Small intestine (tissue), 7 donors: ENCODE measurements at regions not wholly inside any gene's neighbourhood (a gene's known extent, or its start where the extent isn't known, plus 50 kb on each side); places are given as distances from the start of the nearest gene placed in this dataset.

Source experiments
- DNase-seq, 2 donors: peaks; one replicate each; pipeline versions ENCODE4 v3.0.0 to v3.0.0-alpha.2; 2013
- FAIRE-seq: peaks from 2 replicates; lab custom pipeline; 2012; peaks lifted over from hg19 to GRCh38; lab: Jason Lieb, UNC
- H3K27ac ChIP-seq, 3 donors: one replicate each; pipeline ENCODE4 v1.5.1; 2013; ENCODE audit warnings: low read length in 2 of 3, mild to moderate bottlenecking in 2 of 3, control low read depth in 1 of 3, inconsistent platforms in 1 of 3, low read depth in 1 of 3, moderate library complexity in 1 of 3
- H3K27me3 ChIP-seq, 3 donors: one replicate each; pipeline ENCODE4 v1.6.1; 2013; ENCODE audit warnings: low read length in 3 of 3, inconsistent platforms in 1 of 3; ENCODE audit not compliant: control insufficient read depth in 3 of 3, insufficient read depth in 3 of 3
- H3K36me3 ChIP-seq, 3 donors: one replicate each; pipeline ENCODE4 v1.6.1; 2013; ENCODE audit warnings: low read length in 3 of 3, inconsistent platforms in 1 of 3, low read depth in 1 of 3, mild to moderate bottlenecking in 1 of 3, moderate library complexity in 1 of 3; ENCODE audit not compliant: control insufficient read depth in 3 of 3, insufficient read depth in 2 of 3
- H3K4me1 ChIP-seq, 3 donors: one replicate each; pipeline ENCODE4 v1.6.1; 2013; ENCODE audit warnings: low read length in 2 of 3, inconsistent platforms in 1 of 3, low read depth in 1 of 3, mild to moderate bottlenecking in 1 of 3, moderate library complexity in 1 of 3; ENCODE audit not compliant: control insufficient read depth in 3 of 3, insufficient read depth in 2 of 3
- H3K4me3 ChIP-seq, 3 donors: one replicate each; pipeline ENCODE4 v1.5.1; 2013; ENCODE audit warnings: low read length in 3 of 3, control low read depth in 1 of 3, inconsistent platforms in 1 of 3, low read depth in 1 of 3, mild to moderate bottlenecking in 1 of 3, moderate library complexity in 1 of 3
- H3K9me3 ChIP-seq, 2 donors: one replicate each; pipeline ENCODE4 v1.6.1; 2013; ENCODE audit warnings: low read depth in 1 of 2, low read length in 1 of 2; ENCODE audit not compliant: control insufficient read depth in 2 of 2, insufficient read depth in 1 of 2
- WGBS, 3 donors: extraction: QIAGEN DNeasy Blood & Tissue Kit; methylation state at CpG; one replicate each; pipeline ENCODE4 v1.1.7; 2013; 5-methylcytosine and 5-hydroxymethylcytosine counted together
- donor health status: healthy with polysubstance abuse.
- donor health status: control.
- donor health status: control.
- donor health status: Bipolar disorder and iron deficiency.
- donor health status: healthy.

GRCh38 chr9:36755019-36755418 lies 182.3 kb downstream of the MELK start:
- peaks cover 0 to 9% (median 3%) of the 10 kb centered on the region in 3 donors for H3K27me3 ChIP-seq
- H3K9me3 ChIP-seq: no peaks in the 10 kb centered on the region
- 66 to 85% (median 82%) methylated on average over 2 of the region's 2 CpGs for WGBS, 3 donors
- no peak overlapping the region for H3K27ac ChIP-seq
- no peak overlapping the region for H3K4me3 ChIP-seq
- no peaks in the 10 kb centered on the region for H3K4me1 ChIP-seq
- DNase-seq (no peak), FAIRE-seq (no peak)
- H3K36me3 ChIP-seq: no peaks in the 10 kb centered on the region

- Histone ChIP-seq H3K4me1 (no peaks in the 10 kb centered on the region), H3K27me3 (peaks cover 0 to 13% (median 3%) of the 10 kb centered on the region in 3 donors), H3K36me3 (no peaks in the 10 kb centered on the region), H3K27ac (no peak overlapping the region), H3K4me3 (no peak overlapping the region), H3K9me3 (no peaks in the 10 kb centered on the region)
- FAIRE-seq (no peak), DNase-seq (no peak)
- WGBS, 3 donors: 36 to 50% (median 45%) methylated on average over 3 to 4 of the region's 4 CpGs
Observed at GRCh38 chr9:36759141-36759540, 186.4 kb downstream of the MELK start.

- no peaks in the 10 kb centered on the region for H3K9me3 ChIP-seq
- no peak overlapping the region for H3K4me3 ChIP-seq
- no peaks in the 10 kb centered on the region for H3K4me1 ChIP-seq
- no peak overlapping the region for H3K27ac ChIP-seq
- DNase-seq (no peak), FAIRE-seq (no peak)
- WGBS, 3 donors: 36 to 72% (median 71%) methylated on average over 4 of the region's 4 CpGs
- H3K36me3 ChIP-seq: no peaks in the 10 kb centered on the region
- peaks cover 0 to 12% (median 4%) of the 10 kb centered on the region in 3 donors for H3K27me3 ChIP-seq
Observed at GRCh38 chr9:36759976-36760375, 187.3 kb downstream of the MELK start.

- DNase-seq: no peak
- peaks cover 0 to under 1% of the 10 kb centered on the region in 2 donors for H3K9me3 ChIP-seq
- FAIRE-seq: no peak
- H3K27me3 ChIP-seq: peaks cover 0 to 8% (median 5%) of the 10 kb centered on the region in 3 donors
- WGBS, 3 donors: 70 to 80% (median 72%) methylated on average over 14 of the region's 14 CpGs
- H3K4me3 ChIP-seq: no peak overlapping the region
- peaks cover 0 to 3% (median 0%) of the 10 kb centered on the region in 3 donors for H3K4me1 ChIP-seq
- no peak overlapping the region for H3K27ac ChIP-seq
- H3K36me3 ChIP-seq: no peaks in the 10 kb centered on the region
Observed at GRCh38 chr9:36760667-36761420, 188.1 kb downstream of the MELK start.

- Histone ChIP-seq H3K4me3 (no peak overlapping the region), H3K27me3 (peaks cover 0 to 6% (median 6%) of the 10 kb centered on the region in 3 donors)
- WGBS, 3 donors: 38 to 56% (median 46%) methylated on average over 10 of the region's 10 CpGs
Observed at GRCh38 chr9:36762958-36763357, 190.3 kb downstream of the MELK start.

GRCh38 chr9:36763778-36764177 lies 191.1 kb downstream of the MELK start:
- H3K4me1 ChIP-seq: peaks cover 0 to 4% (median 0%) of the 10 kb centered on the region in 3 donors
- no peak overlapping the region for H3K27ac ChIP-seq
- no peak overlapping the region for H3K4me3 ChIP-seq
- FAIRE-seq (no peak), DNase-seq (no peak)
- no peaks in the 10 kb centered on the region for H3K36me3 ChIP-seq
- H3K9me3 ChIP-seq: peaks cover 0 to 5% of the 10 kb centered on the region in 2 donors
- peaks cover 0 to 6% (median 6%) of the 10 kb centered on the region in 3 donors for H3K27me3 ChIP-seq
- 91 to 93% (median 92%) methylated on average over 4 of the region's 4 CpGs for WGBS, 3 donors

More at GRCh38 chr9:36762958-36763357, 190.3 kb downstream of the MELK start:
- Histone ChIP-seq H3K9me3 (peaks cover 0 to 5% of the 10 kb centered on the region in 2 donors), H3K27ac (no peak overlapping the region), H3K36me3 (no peaks in the 10 kb centered on the region), H3K4me1 (peaks cover 0 to 4% (median 0%) of the 10 kb centered on the region in 3 donors)
- FAIRE-seq: no peak
- no peak for DNase-seq

GRCh38 chr9:36764364-36765076 lies 191.8 kb downstream of the MELK start:
- no peak for DNase-seq
- no peak overlapping the region for H3K4me3 ChIP-seq
- H3K27me3 ChIP-seq: peaks cover 0 to 6% (median 6%) of the 10 kb centered on the region in 3 donors
- FAIRE-seq: no peak
- H3K4me1 ChIP-seq: peaks cover 0 to 4% (median 0%) of the 10 kb centered on the region in 3 donors
- H3K9me3 ChIP-seq: peaks cover 0 to 5% of the 10 kb centered on the region in 2 donors
- no peak overlapping the region for H3K27ac ChIP-seq
- no peaks in the 10 kb centered on the region for H3K36me3 ChIP-seq
- 58 to 87% (median 61%) methylated on average over 14 of the region's 14 CpGs for WGBS, 3 donors

- 46 to 78% (median 65%) methylated on average over 12 of the region's 12 CpGs for WGBS, 3 donors
- Histone ChIP-seq H3K4me3 (peak overlapping the region in 2 of 3 donors; percentile 1 to 38), H3K9me3 (peaks cover 0 to 5% of the 10 kb centered on the region in 2 donors), H3K36me3 (no peaks in the 10 kb centered on the region), H3K27me3 (peaks cover 0 to 6% (median 6%) of the 10 kb centered on the region in 3 donors), H3K27ac (no peak overlapping the region), H3K4me1 (peaks cover 0 to 4% (median 0%) of the 10 kb centered on the region in 3 donors)
- FAIRE-seq: no peak
- DNase-seq: no peak
Observed at GRCh38 chr9:36765077-36765390, 192.3 kb downstream of the MELK start.
